ENCODE measurements at regions not wholly inside any gene's neighbourhood (a gene's known extent, or its start where the extent isn't known, plus 50 kb on each side); places are given as distances from the start of the nearest gene placed in this dataset.

GRCh38 chr5:164581889-164582288 is 1076.5 kb downstream of the MAT2B start:
- TF ChIP-seq, protein P1, sequence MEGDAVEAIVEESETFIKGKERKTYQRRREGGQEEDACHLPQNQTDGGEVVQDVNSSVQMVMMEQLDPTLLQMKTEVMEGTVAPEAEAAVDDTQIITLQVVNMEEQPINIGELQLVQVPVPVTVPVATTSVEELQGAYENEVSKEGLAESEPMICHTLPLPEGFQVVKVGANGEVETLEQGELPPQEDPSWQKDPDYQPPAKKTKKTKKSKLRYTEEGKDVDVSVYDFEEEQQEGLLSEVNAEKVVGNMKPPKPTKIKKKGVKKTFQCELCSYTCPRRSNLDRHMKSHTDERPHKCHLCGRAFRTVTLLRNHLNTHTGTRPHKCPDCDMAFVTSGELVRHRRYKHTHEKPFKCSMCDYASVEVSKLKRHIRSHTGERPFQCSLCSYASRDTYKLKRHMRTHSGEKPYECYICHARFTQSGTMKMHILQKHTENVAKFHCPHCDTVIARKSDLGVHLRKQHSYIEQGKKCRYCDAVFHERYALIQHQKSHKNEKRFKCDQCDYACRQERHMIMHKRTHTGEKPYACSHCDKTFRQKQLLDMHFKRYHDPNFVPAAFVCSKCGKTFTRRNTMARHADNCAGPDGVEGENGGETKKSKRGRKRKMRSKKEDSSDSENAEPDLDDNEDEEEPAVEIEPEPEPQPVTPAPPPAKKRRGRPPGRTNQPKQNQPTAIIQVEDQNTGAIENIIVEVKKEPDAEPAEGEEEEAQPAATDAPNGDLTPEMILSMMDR (IDR thresholded peaks at IDR 0.05) = no peak
- TF ChIP-seq POLR2A (IDR thresholded peaks at IDR 0.05) = no peak
